ENCODE measurements at regions not wholly inside any gene's neighbourhood (a gene's known extent, or its start where the extent isn't known, plus 50 kb on each side); places are given as distances from the start of the nearest gene placed in this dataset.
"Not testable (repeated sequence)": the region's sequence is repeated elsewhere in the genome, so short reads cannot be mapped to it uniquely, and the experiment has no call there.

DNA sequence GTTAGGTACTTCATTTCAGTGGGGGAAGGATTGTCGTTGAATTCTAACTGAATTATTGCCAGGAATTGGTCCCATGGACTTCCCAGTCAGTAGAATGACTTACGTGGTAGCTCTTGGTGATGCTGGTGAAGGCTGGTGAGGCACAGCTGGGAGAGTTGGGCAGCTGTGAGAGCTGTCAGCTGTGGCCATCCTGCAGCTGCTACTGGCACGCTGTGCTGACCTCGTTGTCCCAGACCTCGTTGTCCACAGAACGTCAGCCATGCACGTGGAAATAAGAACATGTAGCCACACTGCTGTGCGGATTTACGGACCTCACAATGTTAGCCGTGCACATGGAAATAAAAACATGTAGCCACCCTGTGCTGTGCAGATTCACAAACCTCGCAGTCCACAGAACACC is 102.3 kb downstream of the NPIPB11 start:
- Histone ChIP-seq H3K9me3 (ENCODE audit: control insufficient read depth, low read length) (no peaks in the 10 kb centered on the region), H3K27me3 (replicated peaks; ENCODE audit: control insufficient read depth, insufficient read depth, low read length, poor library complexity, severe bottlenecking) (no peaks in the 10 kb centered on the region), H3K36me3 (ENCODE audit: control insufficient read depth, insufficient read depth, low read length) (no peaks in the 10 kb centered on the region), H3K4me1 (ENCODE audit: control insufficient read depth, insufficient read depth, low read length, poor library complexity, severe bottlenecking) (no peaks in the 10 kb centered on the region), H3K4me3 (ENCODE audit: insufficient read depth, low read depth, low read length, poor library complexity, severe bottlenecking) (no peak overlapping the region), H3K27ac (ENCODE audit: insufficient read depth, low read length, poor library complexity, severe bottlenecking) (no peak overlapping the region)
- DNase-seq = no peak

DNA sequence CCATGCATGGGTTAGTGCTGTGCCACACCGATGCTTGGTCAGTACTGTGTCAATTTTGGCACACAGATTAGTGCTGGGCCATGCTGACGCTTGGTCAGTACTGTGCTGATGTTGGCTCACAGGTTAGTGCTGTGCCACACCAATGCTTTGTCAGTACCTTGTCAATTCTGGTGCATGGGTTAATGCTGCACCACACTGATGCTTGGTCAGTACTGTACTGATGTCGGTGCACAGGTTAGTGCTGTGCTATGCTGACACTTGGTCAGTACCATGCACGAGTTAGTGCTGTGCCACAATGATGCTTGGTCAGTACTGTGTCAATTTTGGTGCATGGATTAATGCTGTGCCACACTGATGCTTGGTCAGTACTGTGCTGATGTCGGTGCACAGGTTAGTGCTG is 103.0 kb downstream of the NPIPB11 start:
- H3K27ac ChIP-seq (ENCODE audit: insufficient read depth, low read length, poor library complexity, severe bottlenecking) = no peak overlapping the region
- no peak overlapping the region for H3K4me3 ChIP-seq (ENCODE audit: insufficient read depth, low read depth, low read length, poor library complexity, severe bottlenecking)
- H3K9me3 ChIP-seq (ENCODE audit: control insufficient read depth, low read length) = no peaks in the 10 kb centered on the region
- no peaks in the 10 kb centered on the region for H3K36me3 ChIP-seq (ENCODE audit: control insufficient read depth, insufficient read depth, low read length)
- no peaks in the 10 kb centered on the region for H3K4me1 ChIP-seq (ENCODE audit: control insufficient read depth, insufficient read depth, low read length, poor library complexity, severe bottlenecking)
- H3K27me3 ChIP-seq (replicated peaks; ENCODE audit: control insufficient read depth, insufficient read depth, low read length, poor library complexity, severe bottlenecking) = no peaks in the 10 kb centered on the region
- no peak for DNase-seq

DNA sequence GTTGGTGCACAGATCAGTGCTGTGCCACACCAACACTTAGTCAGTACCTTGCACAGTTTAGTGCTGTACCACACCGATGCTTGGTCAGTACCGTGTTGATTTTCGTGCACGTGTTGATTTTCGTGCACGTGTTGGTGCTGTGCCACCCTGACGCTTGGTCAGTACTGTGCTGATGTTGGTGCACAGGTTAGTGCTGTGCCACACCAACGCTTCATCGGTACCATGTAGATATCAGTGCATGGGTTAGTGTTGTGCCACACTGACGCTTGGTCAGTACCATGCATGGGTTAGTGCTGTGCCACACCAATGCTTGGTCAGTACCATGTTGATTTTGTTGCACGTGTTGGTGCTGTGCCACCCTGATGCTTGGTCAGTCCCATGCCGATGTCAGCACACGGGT is 103.5 kb downstream of the NPIPB11 start:
- H3K4me1 ChIP-seq (ENCODE audit: control insufficient read depth, insufficient read depth, low read length, poor library complexity, severe bottlenecking) = no peaks in the 10 kb centered on the region
- no peak for DNase-seq

DNA sequence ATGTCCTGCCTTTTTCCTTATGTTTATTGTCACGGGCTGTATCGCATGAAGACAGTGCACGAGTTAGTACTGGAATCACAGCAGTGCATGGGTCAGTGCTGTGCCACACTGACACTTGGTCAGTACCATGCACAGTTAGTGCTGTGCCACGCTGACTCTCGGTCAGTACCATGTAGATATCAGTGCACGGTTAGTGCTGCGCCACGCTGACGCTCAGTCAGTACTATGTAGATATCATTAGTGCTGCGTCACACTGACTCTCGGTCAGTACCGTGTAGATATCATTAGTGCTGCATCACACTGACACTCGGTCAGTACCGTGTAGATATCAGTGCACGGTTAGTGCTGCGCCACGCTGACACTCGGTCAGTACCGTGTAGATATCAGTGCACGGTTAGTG is 104.1 kb downstream of the NPIPB11 start:
- H3K4me3 ChIP-seq (ENCODE audit: insufficient read depth, low read depth, low read length, poor library complexity, severe bottlenecking); H3K27me3 ChIP-seq (replicated peaks; ENCODE audit: control insufficient read depth, insufficient read depth, low read length, poor library complexity, severe bottlenecking); DNase-seq; H3K36me3 ChIP-seq (ENCODE audit: control insufficient read depth, insufficient read depth, low read length); H3K4me1 ChIP-seq (ENCODE audit: control insufficient read depth, insufficient read depth, low read length, poor library complexity, severe bottlenecking); H3K9me3 ChIP-seq (ENCODE audit: control insufficient read depth, low read length); H3K27ac ChIP-seq (ENCODE audit: insufficient read depth, low read length, poor library complexity, severe bottlenecking): not testable (repeated sequence)

More for the DNA sequence above, 103.5 kb downstream of the NPIPB11 start:
- Histone ChIP-seq H3K27me3 (replicated peaks; ENCODE audit: control insufficient read depth, insufficient read depth, low read length, poor library complexity, severe bottlenecking) (no peaks in the 10 kb centered on the region), H3K4me3 (ENCODE audit: insufficient read depth, low read depth, low read length, poor library complexity, severe bottlenecking) (no peak overlapping the region), H3K9me3 (ENCODE audit: control insufficient read depth, low read length) (no peaks in the 10 kb centered on the region), H3K27ac (ENCODE audit: insufficient read depth, low read length, poor library complexity, severe bottlenecking) (no peak overlapping the region), H3K36me3 (ENCODE audit: control insufficient read depth, insufficient read depth, low read length) (no peaks in the 10 kb centered on the region)

DNA sequence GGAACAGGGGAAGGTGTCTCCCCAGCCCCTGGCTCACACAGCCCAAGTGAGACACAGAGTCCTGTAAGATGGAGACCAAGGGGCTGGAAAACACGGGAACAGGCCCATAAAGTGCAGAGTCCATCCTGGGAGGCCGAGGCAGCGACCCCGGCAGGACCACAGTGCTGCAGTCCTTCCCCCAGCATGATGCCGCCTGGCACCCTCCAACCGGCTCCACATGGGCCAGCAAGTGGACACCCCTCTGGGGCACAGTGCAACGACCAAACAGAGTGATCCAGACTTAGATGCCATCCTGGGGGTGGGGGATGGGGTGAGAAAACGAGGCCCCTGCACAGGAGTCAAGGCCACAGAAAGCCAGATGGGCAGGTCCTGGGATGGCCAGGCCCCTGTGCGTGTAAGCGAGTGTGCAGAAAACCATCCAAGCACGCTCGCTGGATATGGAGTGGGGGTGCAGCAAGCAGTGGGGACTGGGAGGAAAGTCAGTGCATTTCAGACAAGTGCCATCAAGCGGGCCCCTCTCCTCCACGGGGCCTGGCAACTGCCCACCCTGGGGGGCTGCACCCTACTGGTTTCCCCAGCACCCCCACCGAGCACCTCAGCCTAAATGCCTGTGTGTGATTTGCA is 104.7 kb downstream of the NPIPB11 start:
- not testable (repeated sequence) for H3K36me3 ChIP-seq (ENCODE audit: control insufficient read depth, insufficient read depth, low read length); H3K27ac ChIP-seq (ENCODE audit: insufficient read depth, low read length, poor library complexity, severe bottlenecking); H3K27me3 ChIP-seq (replicated peaks; ENCODE audit: control insufficient read depth, insufficient read depth, low read length, poor library complexity, severe bottlenecking); H3K9me3 ChIP-seq (ENCODE audit: control insufficient read depth, low read length); H3K4me3 ChIP-seq (ENCODE audit: insufficient read depth, low read depth, low read length, poor library complexity, severe bottlenecking); DNase-seq; H3K4me1 ChIP-seq (ENCODE audit: control insufficient read depth, insufficient read depth, low read length, poor library complexity, severe bottlenecking)

DNA sequence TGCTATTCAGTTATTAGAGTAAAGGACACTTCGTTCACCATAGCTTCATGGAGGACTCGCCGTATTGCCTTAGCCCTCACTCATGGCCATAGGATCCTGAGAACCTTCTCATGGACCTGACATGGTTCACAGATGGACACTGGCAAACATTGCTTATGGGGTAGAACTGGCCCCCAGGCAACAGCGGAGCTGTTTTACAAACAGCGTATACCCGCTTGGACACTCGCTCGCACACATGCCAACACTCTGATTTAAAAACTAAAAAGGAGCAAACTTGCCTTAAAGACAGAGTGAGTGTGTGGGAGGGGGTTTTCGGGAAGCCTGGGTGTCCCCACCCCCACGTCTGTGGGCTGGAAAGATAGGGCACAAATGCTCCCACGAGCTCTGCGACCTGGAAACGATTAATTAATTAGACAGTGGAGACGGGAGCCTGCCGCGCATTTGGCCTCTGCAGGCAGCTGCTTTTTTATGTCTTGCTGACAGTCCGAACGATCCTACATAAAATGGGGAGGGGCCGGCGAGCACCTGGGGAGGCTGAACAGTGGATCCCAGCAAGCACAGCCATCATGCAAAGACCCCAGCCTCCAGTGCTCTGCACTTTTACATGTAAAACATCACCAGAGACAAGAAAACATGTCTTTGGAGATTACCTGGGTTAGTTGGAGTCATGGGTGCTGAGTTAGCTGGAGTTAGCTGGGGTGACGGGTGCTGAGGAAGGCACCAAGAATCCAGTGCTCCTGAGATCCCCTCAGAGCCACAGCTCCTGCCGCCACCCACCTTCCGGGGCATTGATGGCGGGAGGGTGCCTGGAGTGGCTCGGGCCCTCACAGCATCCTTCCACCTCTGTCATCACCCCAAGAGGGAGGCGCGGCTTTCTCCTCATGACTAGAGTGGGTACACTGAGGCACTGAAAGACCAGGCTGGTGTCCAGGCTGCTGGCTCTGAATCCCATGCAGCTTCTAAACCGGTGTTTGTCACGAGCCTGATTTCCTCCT is 105.7 kb downstream of the NPIPB11 start:
- H3K36me3 ChIP-seq (ENCODE audit: control insufficient read depth, insufficient read depth, low read length); H3K9me3 ChIP-seq (ENCODE audit: control insufficient read depth, low read length); H3K4me3 ChIP-seq (ENCODE audit: insufficient read depth, low read depth, low read length, poor library complexity, severe bottlenecking); H3K4me1 ChIP-seq (ENCODE audit: control insufficient read depth, insufficient read depth, low read length, poor library complexity, severe bottlenecking); H3K27ac ChIP-seq (ENCODE audit: insufficient read depth, low read length, poor library complexity, severe bottlenecking); H3K27me3 ChIP-seq (replicated peaks; ENCODE audit: control insufficient read depth, insufficient read depth, low read length, poor library complexity, severe bottlenecking); DNase-seq: not testable (repeated sequence)

DNA sequence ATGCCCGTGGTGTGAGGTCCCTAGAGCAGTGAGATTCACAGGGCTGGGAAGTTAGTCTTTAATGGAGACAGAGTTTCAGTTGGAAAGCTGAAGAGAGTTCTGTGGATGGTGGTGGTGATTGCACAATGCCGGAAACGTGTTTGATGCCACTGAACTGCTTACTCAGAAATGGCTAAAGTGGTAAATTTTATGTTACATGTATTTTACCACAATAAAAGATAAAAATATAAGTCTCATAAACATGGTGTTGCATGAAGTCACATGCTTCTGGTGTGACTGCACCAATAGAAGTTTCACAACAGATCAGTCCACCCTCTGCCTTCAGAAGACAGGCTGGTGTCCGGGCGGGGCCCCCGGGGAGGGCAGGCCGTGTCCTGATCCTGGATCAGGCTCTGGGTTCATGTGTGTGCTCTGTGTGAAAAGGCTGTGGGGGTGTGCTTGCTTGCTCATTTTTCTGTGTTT is 106.5 kb downstream of the NPIPB11 start:
- H3K4me3 ChIP-seq (ENCODE audit: insufficient read depth, low read depth, low read length, poor library complexity, severe bottlenecking); H3K27ac ChIP-seq (ENCODE audit: insufficient read depth, low read length, poor library complexity, severe bottlenecking); H3K9me3 ChIP-seq (ENCODE audit: control insufficient read depth, low read length); H3K27me3 ChIP-seq (replicated peaks; ENCODE audit: control insufficient read depth, insufficient read depth, low read length, poor library complexity, severe bottlenecking); H3K36me3 ChIP-seq (ENCODE audit: control insufficient read depth, insufficient read depth, low read length); DNase-seq; H3K4me1 ChIP-seq (ENCODE audit: control insufficient read depth, insufficient read depth, low read length, poor library complexity, severe bottlenecking): not testable (repeated sequence)

DNA sequence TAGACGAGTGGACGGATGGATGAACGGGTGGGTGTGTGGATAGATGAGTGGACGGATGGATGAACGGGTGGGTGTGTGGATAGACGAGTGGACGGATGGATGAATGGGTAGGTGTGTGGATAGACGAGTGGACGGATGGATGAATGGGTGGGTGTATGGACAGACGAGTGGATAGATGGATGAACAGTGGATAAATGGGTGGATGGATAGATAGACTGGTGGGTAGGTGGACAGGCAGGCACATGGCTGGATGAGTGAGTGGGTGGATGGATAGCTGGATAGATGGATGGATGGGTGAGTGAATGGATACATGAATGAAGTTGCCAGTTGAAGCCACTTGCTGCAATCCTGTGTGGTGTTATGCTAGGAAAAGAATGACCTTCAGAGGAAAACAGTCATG is 107.5 kb downstream of the NPIPB11 start:
- H3K4me3 ChIP-seq (ENCODE audit: insufficient read depth, low read depth, low read length, poor library complexity, severe bottlenecking); H3K9me3 ChIP-seq (ENCODE audit: control insufficient read depth, low read length); H3K27me3 ChIP-seq (replicated peaks; ENCODE audit: control insufficient read depth, insufficient read depth, low read length, poor library complexity, severe bottlenecking); H3K36me3 ChIP-seq (ENCODE audit: control insufficient read depth, insufficient read depth, low read length); DNase-seq; H3K4me1 ChIP-seq (ENCODE audit: control insufficient read depth, insufficient read depth, low read length, poor library complexity, severe bottlenecking); H3K27ac ChIP-seq (ENCODE audit: insufficient read depth, low read length, poor library complexity, severe bottlenecking): not testable (repeated sequence)

DNA sequence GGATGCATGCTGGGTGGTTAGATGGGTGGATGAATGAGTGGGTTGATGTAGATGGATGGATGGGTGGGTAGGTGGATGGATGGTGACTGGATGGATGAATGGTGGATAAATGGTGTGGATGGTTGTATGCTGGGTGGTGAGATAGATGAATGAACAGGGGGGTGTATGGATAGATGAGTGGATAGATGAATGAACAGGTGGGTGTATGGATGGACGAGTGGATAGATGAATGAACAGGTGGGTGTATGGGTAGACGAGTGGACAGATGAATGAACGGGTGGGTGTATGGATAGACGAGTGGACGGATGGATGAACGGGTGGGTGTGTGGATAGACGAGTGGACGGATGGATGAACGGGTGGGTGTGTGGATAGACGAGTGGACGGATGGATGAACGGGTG is 108.2 kb downstream of the NPIPB11 start:
- H3K9me3 ChIP-seq (ENCODE audit: control insufficient read depth, low read length); H3K4me1 ChIP-seq (ENCODE audit: control insufficient read depth, insufficient read depth, low read length, poor library complexity, severe bottlenecking); H3K27me3 ChIP-seq (replicated peaks; ENCODE audit: control insufficient read depth, insufficient read depth, low read length, poor library complexity, severe bottlenecking); H3K27ac ChIP-seq (ENCODE audit: insufficient read depth, low read length, poor library complexity, severe bottlenecking); H3K4me3 ChIP-seq (ENCODE audit: insufficient read depth, low read depth, low read length, poor library complexity, severe bottlenecking); DNase-seq; H3K36me3 ChIP-seq (ENCODE audit: control insufficient read depth, insufficient read depth, low read length): not testable (repeated sequence)

DNA sequence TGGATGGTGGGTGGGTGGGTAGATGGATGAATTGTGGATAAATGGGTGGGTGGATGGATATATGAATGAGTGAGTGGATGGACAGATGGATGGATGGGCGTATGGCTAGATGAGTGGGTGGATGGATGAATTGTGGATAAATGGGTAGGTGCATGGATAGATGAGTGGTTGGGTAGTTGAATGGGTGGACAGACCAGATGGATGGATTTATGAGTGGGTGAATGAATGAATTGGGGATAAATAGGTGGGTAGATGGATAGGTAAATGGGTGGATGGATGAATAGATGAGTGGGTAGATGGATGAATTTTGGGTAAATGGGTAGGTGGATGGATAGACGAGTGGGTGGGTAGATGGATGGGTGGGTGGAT is 108.7 kb downstream of the NPIPB11 start:
- DNase-seq; H3K4me1 ChIP-seq (ENCODE audit: control insufficient read depth, insufficient read depth, low read length, poor library complexity, severe bottlenecking); H3K9me3 ChIP-seq (ENCODE audit: control insufficient read depth, low read length); H3K27ac ChIP-seq (ENCODE audit: insufficient read depth, low read length, poor library complexity, severe bottlenecking); H3K36me3 ChIP-seq (ENCODE audit: control insufficient read depth, insufficient read depth, low read length); H3K4me3 ChIP-seq (ENCODE audit: insufficient read depth, low read depth, low read length, poor library complexity, severe bottlenecking); H3K27me3 ChIP-seq (replicated peaks; ENCODE audit: control insufficient read depth, insufficient read depth, low read length, poor library complexity, severe bottlenecking): not testable (repeated sequence)
